IPS-20b (cell line): ENCODE measurements at regions not wholly inside any gene's neighbourhood (a gene's known extent, or its start where the extent isn't known, plus 50 kb on each side); places are given as distances from the start of the nearest gene placed in this dataset.
"Not testable (repeated sequence)": the region's sequence is repeated elsewhere in the genome, so short reads cannot be mapped to it uniquely, and the experiment has no call there.

Experiments
- H3K27ac ChIP-seq: one replicate; pipeline ENCODE4 v1.5.1; 2013; ENCODE audit warnings: low read length
- H3K27me3 ChIP-seq: 2 replicates; pipeline ENCODE4 v1.6.1; 2013; ENCODE audit warnings: mild to moderate bottlenecking, low read length, inconsistent platforms; ENCODE audit not compliant: insufficient read depth
- H3K36me3 ChIP-seq: 2 replicates; pipeline ENCODE4 v1.6.1; 2013; ENCODE audit warnings: low read depth, mild to moderate bottlenecking, inconsistent platforms, low read length, moderate library complexity; ENCODE audit not compliant: insufficient read depth
- H3K4me1 ChIP-seq: 2 replicates; pipeline ENCODE4 v1.6.1; 2013; ENCODE audit warnings: mild to moderate bottlenecking, control low read depth, inconsistent platforms, low read length, moderate library complexity; ENCODE audit not compliant: insufficient read depth
- H3K4me3 ChIP-seq: 2 replicates; pipeline ENCODE4 v1.5.1; 2013; ENCODE audit warnings: mild to moderate bottlenecking, low read length, inconsistent platforms
- H3K9ac ChIP-seq: 2 replicates; pipeline ENCODE4 v1.6.1; 2013; ENCODE audit warnings: low read depth, mild to moderate bottlenecking, inconsistent platforms, low read length, moderate library complexity
- H3K9me3 ChIP-seq: 2 replicates; pipeline ENCODE4 v1.6.1; 2013; ENCODE audit warnings: mild to moderate bottlenecking, low read depth, low read length, inconsistent platforms; ENCODE audit not compliant: insufficient read depth

GRCh38 chr12:87348071-87348470 is 681.1 kb downstream of the C12orf50 start:
- Histone ChIP-seq H3K9me3 (no peaks in the 10 kb centered on the region), H3K4me1 (no peaks in the 10 kb centered on the region), H3K27me3 (no peaks in the 10 kb centered on the region), H3K36me3 (no peaks in the 10 kb centered on the region), H3K9ac (no peak overlapping the region), H3K27ac (no peak overlapping the region), H3K4me3 (no peak overlapping the region)

GRCh38 chr12:87344699-87345098 is 684.5 kb downstream of the C12orf50 start:
- H3K4me1 ChIP-seq: no peaks in the 10 kb centered on the region
- no peak overlapping the region for H3K27ac ChIP-seq
- H3K27me3 ChIP-seq: no peaks in the 10 kb centered on the region
- H3K4me3 ChIP-seq: no peak overlapping the region
- H3K9me3 ChIP-seq: no peaks in the 10 kb centered on the region
- no peaks in the 10 kb centered on the region for H3K36me3 ChIP-seq
- no peak overlapping the region for H3K9ac ChIP-seq

GRCh38 chr12:87338681-87339080 is 690.5 kb downstream of the C12orf50 start:
- H3K4me1 ChIP-seq: no peaks in the 10 kb centered on the region
- H3K4me3 ChIP-seq: no peak overlapping the region
- H3K36me3 ChIP-seq: no peaks in the 10 kb centered on the region
- H3K9me3 ChIP-seq: no peaks in the 10 kb centered on the region
- H3K9ac ChIP-seq: no peak overlapping the region
- no peaks in the 10 kb centered on the region for H3K27me3 ChIP-seq
- H3K27ac ChIP-seq: no peak overlapping the region

GRCh38 chr12:87336814-87337336 is 692.3 kb downstream of the C12orf50 start:
- H3K27me3 ChIP-seq: no peaks in the 10 kb centered on the region
- no peak overlapping the region for H3K4me3 ChIP-seq
- H3K9me3 ChIP-seq: no peaks in the 10 kb centered on the region
- no peak overlapping the region for H3K27ac ChIP-seq
- no peaks in the 10 kb centered on the region for H3K4me1 ChIP-seq
- H3K36me3 ChIP-seq: no peaks in the 10 kb centered on the region
- no peak overlapping the region for H3K9ac ChIP-seq

GRCh38 chr12:87332987-87333726 is 696.0 kb downstream of the C12orf50 start:
- H3K36me3 ChIP-seq: no peaks in the 10 kb centered on the region
- no peaks in the 10 kb centered on the region for H3K27me3 ChIP-seq
- H3K9ac ChIP-seq: no peak overlapping the region
- H3K4me1 ChIP-seq: no peaks in the 10 kb centered on the region
- no peak overlapping the region for H3K27ac ChIP-seq
- no peak overlapping the region for H3K4me3 ChIP-seq
- no peaks in the 10 kb centered on the region; the same call in 1 of the 2 replicates for H3K9me3 ChIP-seq

- not testable (repeated sequence) for H3K9ac ChIP-seq, H3K27me3 ChIP-seq, H3K27ac ChIP-seq, H3K36me3 ChIP-seq, H3K4me1 ChIP-seq, H3K4me3 ChIP-seq, H3K9me3 ChIP-seq
Observed at GRCh38 chr12:87330071-87330555, 699.1 kb downstream of the C12orf50 start.

GRCh38 chr12:87329076-87329863 is 699.9 kb downstream of the C12orf50 start:
- H3K36me3 ChIP-seq: no peaks in the 10 kb centered on the region
- no peaks in the 10 kb centered on the region; the same call in 1 of the 2 replicates for H3K9me3 ChIP-seq
- H3K27me3 ChIP-seq: no peaks in the 10 kb centered on the region

GRCh38 chr12:87323369-87323768 is 705.8 kb downstream of the C12orf50 start:
- Histone ChIP-seq H3K27me3 (no peaks in the 10 kb centered on the region), H3K9ac (no peak overlapping the region), H3K4me3 (no peak overlapping the region), H3K27ac (no peak overlapping the region), H3K9me3 (no peaks in the 10 kb centered on the region), H3K36me3 (no peaks in the 10 kb centered on the region), H3K4me1 (no peaks in the 10 kb centered on the region)

More at GRCh38 chr12:87329076-87329863, 699.9 kb downstream of the C12orf50 start:
- Histone ChIP-seq H3K9ac (no peak overlapping the region), H3K4me1 (no peaks in the 10 kb centered on the region), H3K4me3 (no peak overlapping the region), H3K27ac (no peak overlapping the region)

- Histone ChIP-seq H3K27me3 (no peaks in the 10 kb centered on the region), H3K9me3 (no peaks in the 10 kb centered on the region), H3K4me1 (no peaks in the 10 kb centered on the region), H3K36me3 (no peaks in the 10 kb centered on the region), H3K4me3 (no peak overlapping the region), H3K27ac (no peak overlapping the region), H3K9ac (no peak overlapping the region)
Observed at GRCh38 chr12:87320724-87321123, 708.5 kb downstream of the C12orf50 start.

- no peak overlapping the region for H3K27ac ChIP-seq
- H3K9ac ChIP-seq: no peak overlapping the region
- no peaks in the 10 kb centered on the region for H3K36me3 ChIP-seq
Observed at GRCh38 chr12:87317302-87317701, 711.9 kb downstream of the C12orf50 start.

GRCh38 chr12:87311206-87311605 is 718.0 kb downstream of the C12orf50 start:
- no peaks in the 10 kb centered on the region for H3K36me3 ChIP-seq
- no peak overlapping the region for H3K4me3 ChIP-seq
- no peaks in the 10 kb centered on the region for H3K9me3 ChIP-seq
- H3K4me1 ChIP-seq: no peaks in the 10 kb centered on the region
- H3K27me3 ChIP-seq: no peaks in the 10 kb centered on the region
- no peak overlapping the region for H3K9ac ChIP-seq
- no peak overlapping the region for H3K27ac ChIP-seq

More at GRCh38 chr12:87317302-87317701, 711.9 kb downstream of the C12orf50 start:
- Histone ChIP-seq H3K9me3 (no peaks in the 10 kb centered on the region), H3K4me3 (no peak overlapping the region), H3K27me3 (no peaks in the 10 kb centered on the region), H3K4me1 (no peaks in the 10 kb centered on the region)
